Activated B cell treated with CpG ODN at 0.5 μM for 24 hours (primary cell): ENCODE measurements at regions not wholly inside any gene's neighbourhood (a gene's known extent, or its start where the extent isn't known, plus 50 kb on each side); places are given as distances from the start of the nearest gene placed in this dataset.

ENCODE experiments used
- ATAC-seq: fragments of 200-7000 bp; cut with Tn5 transposase; one replicate; pipeline ENCODE4 v1.10.0; 2021; ENCODE audit warnings: low read depth, mild to moderate bottlenecking, moderate library complexity
- CTCF ChIA-PET: fragments of 350-600 bp; sonication (Branson Sonifier 250); formaldehyde crosslinking; loops from one replicate; lab custom pipeline; 2021; ENCODE audit warnings: antibody characterized with exemption; lab: Charles Lee
- POLR2A ChIA-PET: fragments of 350-600 bp; sonication (Branson Sonifier 250); formaldehyde crosslinking; loops from one replicate; lab custom pipeline; 2021; ENCODE audit warnings: antibody characterized with exemption; lab: Charles Lee
- DNase-seq: peaks from one replicate; pipeline ENCODE4 v3.0.0; 2022
- H3K27ac Mint-ChIP-seq: one replicate; pipeline ENCODE4 v1.8.0; 2020; ENCODE audit warnings: mixed read lengths
- H3K27me3 Mint-ChIP-seq: one replicate; pipeline ENCODE4 v1.8.0; 2021; ENCODE audit warnings: mixed read lengths
- H3K36me3 Mint-ChIP-seq: one replicate; pipeline ENCODE4 v1.8.0; 2021; ENCODE audit warnings: low read depth, mixed read lengths
- H3K4me1 Mint-ChIP-seq: one replicate; pipeline ENCODE4 v1.8.0; 2021; ENCODE audit warnings: mixed read lengths
- H3K4me3 Mint-ChIP-seq: one replicate; pipeline ENCODE4 v1.8.0; 2020; ENCODE audit warnings: mild to moderate bottlenecking, mixed read lengths
- H3K9me3 Mint-ChIP-seq: one replicate; pipeline ENCODE4 v1.8.0; 2020; ENCODE audit warnings: mixed read lengths
- intact Hi-C: fragments of 100-400 bp; cut with micrococcal nuclease; formaldehyde crosslinking; loops from one replicate; pipeline ENCODE4 v1.15.1; 2024
- TF ChIP-seq, protein P1 (sequence below): fragments of 200-600 bp; IDR thresholded peaks from one replicate; pipeline ENCODE4 v1.8.0; 2022; ENCODE audit warnings: antibody characterized with exemption, mild to moderate bottlenecking

DNA sequence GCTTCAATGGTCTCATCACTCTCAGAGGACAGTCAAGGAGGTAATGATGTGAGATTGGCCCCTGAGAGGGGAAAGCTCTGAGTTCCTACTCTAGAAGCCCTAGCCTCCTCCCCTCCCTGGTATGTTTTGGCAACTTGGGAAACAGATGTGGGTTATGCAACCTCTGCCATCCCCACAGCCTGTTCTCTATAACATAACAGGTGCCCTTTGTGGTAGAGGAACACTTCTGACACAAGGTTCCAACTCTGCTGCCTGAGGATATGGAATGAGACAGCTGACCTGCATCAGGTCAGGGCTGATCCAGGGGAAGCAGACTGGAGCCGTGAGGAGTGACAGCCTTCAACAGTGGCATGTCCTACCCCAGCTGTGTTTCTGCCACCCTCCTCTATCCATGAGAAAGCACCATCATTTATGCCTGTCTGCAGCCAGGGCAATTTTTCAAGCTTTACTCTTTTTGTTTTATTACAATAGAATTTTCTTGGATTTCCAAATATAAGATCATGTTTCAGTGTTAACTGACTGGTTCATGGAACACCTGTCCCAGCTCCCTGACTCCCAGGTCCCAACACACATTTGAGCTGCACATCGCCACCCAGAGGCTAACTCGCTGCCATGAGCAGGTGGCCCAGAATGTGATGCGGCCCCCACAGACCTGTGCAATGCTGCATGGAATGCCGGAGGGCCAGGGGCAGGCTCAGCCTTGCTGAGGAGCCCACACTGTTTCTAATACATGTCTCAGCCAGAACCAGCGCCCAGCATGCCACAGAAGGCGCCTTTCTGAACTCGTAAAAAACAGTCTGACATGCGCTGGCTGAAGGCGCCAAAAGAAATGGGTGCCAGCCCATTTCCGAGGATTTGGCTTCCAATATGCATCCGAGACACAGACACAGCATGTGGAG is 124.8 kb upstream of the CHST15 start:
- ChIA-PET POLR2A (no interaction called here), CTCF (interaction anchor here (1.0 to 2.5 kb wide), 2 partner anchors 222 to 224 kb away, joined by 3 to 9 read pairs; no protein-coding TSS in a partner anchor)
- intact Hi-C loops, result no loop called here
- Mint-ChIP-seq H3K27ac (no peak overlapping the region), H3K36me3 (no peaks in the 10 kb centered on the region), H3K9me3 (no peaks in the 10 kb centered on the region), H3K4me3 (no peak overlapping the region), H3K4me1 (peaks cover 33% of the 10 kb centered on the region), H3K27me3 (no peaks in the 10 kb centered on the region)
- no peak for DNase-seq
- no peak for ATAC-seq
- TF ChIP-seq, protein P1, sequence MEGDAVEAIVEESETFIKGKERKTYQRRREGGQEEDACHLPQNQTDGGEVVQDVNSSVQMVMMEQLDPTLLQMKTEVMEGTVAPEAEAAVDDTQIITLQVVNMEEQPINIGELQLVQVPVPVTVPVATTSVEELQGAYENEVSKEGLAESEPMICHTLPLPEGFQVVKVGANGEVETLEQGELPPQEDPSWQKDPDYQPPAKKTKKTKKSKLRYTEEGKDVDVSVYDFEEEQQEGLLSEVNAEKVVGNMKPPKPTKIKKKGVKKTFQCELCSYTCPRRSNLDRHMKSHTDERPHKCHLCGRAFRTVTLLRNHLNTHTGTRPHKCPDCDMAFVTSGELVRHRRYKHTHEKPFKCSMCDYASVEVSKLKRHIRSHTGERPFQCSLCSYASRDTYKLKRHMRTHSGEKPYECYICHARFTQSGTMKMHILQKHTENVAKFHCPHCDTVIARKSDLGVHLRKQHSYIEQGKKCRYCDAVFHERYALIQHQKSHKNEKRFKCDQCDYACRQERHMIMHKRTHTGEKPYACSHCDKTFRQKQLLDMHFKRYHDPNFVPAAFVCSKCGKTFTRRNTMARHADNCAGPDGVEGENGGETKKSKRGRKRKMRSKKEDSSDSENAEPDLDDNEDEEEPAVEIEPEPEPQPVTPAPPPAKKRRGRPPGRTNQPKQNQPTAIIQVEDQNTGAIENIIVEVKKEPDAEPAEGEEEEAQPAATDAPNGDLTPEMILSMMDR, result no peak

DNA sequence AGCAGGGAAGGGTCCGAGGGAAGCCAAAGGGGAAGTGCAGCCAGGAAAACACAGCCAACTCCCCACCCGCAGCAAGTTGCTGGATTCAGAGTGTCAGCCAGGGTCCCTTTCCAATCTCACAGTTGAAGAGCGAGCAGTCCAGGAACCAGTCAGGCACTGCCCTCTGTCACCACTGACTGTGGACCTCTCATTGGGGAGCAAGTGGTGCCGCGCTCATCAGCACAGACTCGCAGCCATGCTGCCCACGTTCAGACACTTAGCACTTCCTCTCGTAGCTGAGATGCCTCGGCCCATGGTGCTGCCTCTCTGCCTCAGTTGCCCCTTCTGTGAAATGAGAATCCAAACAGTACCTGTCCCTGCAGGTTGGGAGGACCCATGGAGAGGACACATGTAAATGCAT is 123.6 kb upstream of the CHST15 start:
- Mint-ChIP-seq H3K4me3 (no peak overlapping the region), H3K4me1 (peaks cover 22% of the 10 kb centered on the region), H3K27ac (no peak overlapping the region), H3K9me3 (no peaks in the 10 kb centered on the region), H3K36me3 (no peaks in the 10 kb centered on the region), H3K27me3 (no peaks in the 10 kb centered on the region)
- TF ChIP-seq, protein P1, result no peak
- CTCF ChIA-PET, result interaction anchor here (2.5 kb wide), 1 partner anchor 221 kb away, joined by 9 read pairs; no protein-coding TSS in a partner anchor
- ATAC-seq (no peak), DNase-seq (no peak)
- POLR2A ChIA-PET, result no interaction called here
- intact Hi-C loops, result no loop called here

DNA sequence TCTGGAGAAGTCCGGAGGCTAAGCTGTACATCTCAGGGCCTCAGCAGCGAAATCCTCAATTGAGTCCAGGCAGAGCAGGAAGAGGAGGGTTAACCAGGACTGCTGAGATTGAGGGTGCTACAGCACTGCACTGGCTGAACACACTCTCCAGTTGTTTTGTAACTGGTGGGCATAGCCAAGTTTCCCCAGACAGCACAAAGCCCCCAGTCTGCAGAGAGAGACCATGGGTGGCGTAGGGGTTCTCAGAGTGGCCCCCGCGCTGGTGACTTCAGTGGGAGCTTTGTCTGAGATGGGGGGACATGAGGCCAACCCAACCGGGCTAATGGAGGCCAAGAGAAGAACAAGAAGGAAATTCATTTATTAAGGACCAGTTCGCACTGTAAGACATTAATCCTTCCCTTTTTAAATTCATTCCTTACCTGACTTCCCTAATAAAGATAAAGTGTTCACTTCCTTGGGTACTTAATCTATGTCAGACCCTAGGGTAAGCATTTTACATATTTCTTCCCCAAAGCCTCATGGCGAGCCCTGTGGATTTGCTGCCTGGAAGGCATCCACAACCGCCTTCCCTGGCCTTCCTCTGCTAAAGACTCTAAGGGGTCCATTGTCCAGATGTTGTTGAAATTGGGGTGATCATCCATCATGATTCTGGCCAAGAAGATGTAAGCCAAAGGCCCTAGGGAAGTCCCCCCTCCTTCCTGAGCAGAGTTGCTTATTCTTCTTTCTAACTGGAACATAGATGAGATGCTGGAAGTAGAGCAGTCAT is 121.4 kb upstream of the CHST15 start:
- Mint-ChIP-seq H3K27me3 (no peaks in the 10 kb centered on the region), H3K4me1 (peaks cover under 1% of the 10 kb centered on the region), H3K4me3 (no peak overlapping the region), H3K27ac (no peak overlapping the region), H3K9me3 (no peaks in the 10 kb centered on the region), H3K36me3 (no peaks in the 10 kb centered on the region)
- ATAC-seq (no peak), DNase-seq (no peak)
- CTCF ChIA-PET, result no interaction called here
- intact Hi-C loops, result no loop called here
- POLR2A ChIA-PET, result no interaction called here
- TF ChIP-seq, protein P1, result no peak

DNA sequence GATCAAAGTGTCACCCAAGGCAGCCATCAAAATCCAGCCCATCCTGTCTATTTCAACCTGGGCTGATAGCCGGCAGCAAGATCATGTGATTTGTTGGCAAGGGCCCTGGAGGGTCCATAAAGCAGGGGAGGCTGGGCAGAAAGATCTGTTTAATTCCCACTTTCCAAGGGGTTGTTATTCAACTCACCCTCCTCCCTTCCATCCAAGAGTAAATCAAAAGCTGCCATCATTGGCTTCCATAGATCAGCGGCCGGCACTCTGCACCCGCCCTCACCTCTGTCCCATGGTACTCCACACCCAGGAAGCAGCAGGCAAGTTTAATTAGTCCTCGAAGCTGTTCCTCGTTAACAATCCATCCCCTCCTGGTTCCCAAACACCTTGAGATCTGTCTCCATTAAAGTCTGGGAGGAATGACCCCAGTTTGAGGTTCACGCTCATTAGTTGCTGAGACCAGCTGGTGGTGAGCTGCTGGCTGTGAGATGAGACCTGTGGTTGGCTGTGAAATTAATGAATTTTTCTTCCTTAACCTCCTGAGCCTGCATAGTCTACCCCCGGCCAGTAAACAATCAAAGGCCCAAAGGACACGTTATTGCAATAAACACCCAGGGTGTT is 120.6 kb upstream of the CHST15 start:
- TF ChIP-seq, protein P1, result no peak
- intact Hi-C loops, result no loop called here
- no peak overlapping the region for H3K27ac Mint-ChIP-seq
- ATAC-seq (no peak), DNase-seq (no peak)
- no peaks in the 10 kb centered on the region for H3K4me1 Mint-ChIP-seq
- ChIA-PET POLR2A (no interaction called here), CTCF (no interaction called here)
- H3K36me3 Mint-ChIP-seq, result no peaks in the 10 kb centered on the region
- H3K4me3 Mint-ChIP-seq, result no peak overlapping the region
- no peaks in the 10 kb centered on the region for H3K9me3 Mint-ChIP-seq
- no peaks in the 10 kb centered on the region for H3K27me3 Mint-ChIP-seq

DNA sequence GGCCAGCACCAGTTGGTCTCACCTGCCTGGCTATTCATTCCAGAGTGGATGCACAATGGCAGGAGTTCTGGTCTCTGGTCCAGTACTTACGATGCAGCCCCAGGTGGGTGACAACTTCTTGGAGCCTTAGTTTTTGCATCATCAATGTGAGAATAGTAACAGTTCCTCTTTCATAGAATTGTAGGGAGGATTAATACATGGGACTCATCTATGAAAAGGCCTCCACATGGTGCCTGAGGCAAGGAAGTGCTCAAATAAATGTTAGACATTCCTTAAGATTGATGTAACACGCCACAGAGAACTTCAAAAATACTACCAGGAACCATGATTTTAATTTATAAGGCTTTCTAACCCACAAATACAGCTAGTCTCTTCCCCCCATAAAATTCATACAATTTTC is 120.1 kb upstream of the CHST15 start:
- TF ChIP-seq, protein P1, result no peak
- DNase-seq, result no peak
- no peaks in the 10 kb centered on the region for H3K36me3 Mint-ChIP-seq
- H3K9me3 Mint-ChIP-seq, result no peaks in the 10 kb centered on the region
- ChIA-PET CTCF (no interaction called here), POLR2A (no interaction called here)
- intact Hi-C loops, result no loop called here
- no peak overlapping the region for H3K4me3 Mint-ChIP-seq
- no peaks in the 10 kb centered on the region for H3K27me3 Mint-ChIP-seq
- ATAC-seq, result no peak
- no peaks in the 10 kb centered on the region for H3K4me1 Mint-ChIP-seq
- no peak overlapping the region for H3K27ac Mint-ChIP-seq
